ENCODE measurements at regions not wholly inside any gene's neighbourhood (a gene's known extent, or its start where the extent isn't known, plus 50 kb on each side); places are given as distances from the start of the nearest gene placed in this dataset.

DNA sequence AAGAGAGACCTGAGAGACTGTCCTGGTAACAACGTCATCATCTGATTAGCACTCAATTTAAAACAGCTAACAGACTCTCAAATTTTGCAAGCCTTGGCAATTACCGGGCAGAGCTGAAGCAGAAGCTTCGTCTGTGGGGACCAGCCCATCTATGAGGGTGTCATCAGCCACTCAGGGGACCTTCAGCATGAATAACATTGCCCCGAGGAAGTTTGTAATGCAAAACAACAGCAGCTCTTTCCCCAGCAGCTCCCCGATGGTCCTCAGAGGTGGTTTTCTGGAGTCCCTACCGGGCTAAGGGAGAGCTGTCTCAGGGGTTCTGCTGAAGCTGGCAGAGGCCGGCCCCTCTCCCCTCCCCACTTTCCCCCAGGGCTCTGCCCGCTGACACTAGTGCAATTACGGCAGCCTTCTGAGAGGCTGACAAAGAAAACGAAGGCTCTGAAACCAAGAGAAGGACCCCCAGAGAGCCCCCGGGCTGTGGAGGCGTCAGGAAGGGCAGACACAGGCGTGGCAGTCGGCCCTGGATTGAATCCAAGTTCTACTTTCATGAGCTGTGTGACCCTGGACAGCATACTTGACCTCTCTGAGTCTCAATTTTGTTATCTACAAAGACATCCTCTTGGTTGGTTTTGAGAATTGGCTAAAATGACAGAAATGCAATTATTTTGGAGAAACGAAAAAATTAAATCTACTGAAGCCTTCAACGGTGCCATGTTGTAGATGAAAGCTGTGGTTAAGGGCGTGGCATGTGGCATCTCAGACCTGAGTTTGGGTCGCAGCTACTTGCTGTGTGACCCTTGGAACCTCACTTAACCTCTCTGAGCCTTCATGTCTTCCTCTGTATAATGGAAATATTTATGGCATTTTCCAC is 102.1 kb upstream of the TLE3 start:
- no peak for DNase-seq (ENCODE audit: low read depth)

DNA sequence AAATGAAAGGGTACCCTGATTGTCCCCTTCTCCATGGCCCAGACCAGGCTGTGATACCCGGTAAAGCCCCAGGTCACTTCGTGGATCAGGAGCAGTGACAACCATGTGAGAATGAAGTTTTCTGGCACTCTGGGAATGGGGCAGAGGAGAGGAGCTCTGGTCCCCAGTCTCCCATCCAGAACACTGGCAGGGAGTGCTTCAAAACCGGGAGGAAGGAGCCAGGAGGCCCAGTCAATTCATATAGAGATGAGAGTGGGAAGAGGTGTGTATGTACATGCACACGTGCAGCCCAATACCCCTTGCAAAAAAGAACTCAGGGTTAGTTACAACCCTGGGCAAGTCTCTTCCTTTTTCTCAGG is 101.4 kb upstream of the TLE3 start:
- no peak for DNase-seq (ENCODE audit: low read depth)

DNA sequence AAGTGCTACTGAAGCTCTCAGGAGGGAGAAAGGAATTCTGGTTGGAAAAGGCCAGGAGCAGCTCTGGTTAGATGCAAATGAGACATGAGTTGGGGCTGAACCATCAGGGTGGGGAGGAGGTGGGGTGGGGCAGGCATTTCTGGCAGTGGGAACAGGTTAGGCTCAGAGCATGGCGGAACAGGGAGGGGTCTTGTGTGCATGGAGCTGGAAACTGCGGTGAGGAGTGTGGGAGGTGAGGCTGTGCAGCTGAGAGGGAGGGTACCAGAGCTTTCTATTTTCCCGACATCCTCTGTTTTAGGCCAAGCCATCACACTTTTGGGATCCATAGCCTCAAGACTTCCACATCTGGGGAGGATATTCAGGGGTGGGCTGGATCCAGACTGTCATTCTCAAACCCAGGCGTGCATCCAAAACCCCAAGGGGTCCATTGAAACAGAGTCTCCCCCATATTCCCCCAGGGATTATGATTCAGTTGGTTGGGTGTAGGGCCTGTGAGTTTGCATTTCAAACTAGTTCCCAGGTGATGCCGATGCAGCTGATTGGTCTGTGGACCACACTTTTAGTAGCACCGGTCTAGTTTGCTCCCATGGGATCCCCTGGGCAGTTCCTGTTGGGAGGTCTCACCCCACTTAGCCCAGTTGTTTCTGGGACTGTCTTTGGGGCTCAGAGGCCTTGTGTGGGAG is 100.9 kb upstream of the TLE3 start:
- DNase-seq (ENCODE audit: low read depth), result no peak

DNA sequence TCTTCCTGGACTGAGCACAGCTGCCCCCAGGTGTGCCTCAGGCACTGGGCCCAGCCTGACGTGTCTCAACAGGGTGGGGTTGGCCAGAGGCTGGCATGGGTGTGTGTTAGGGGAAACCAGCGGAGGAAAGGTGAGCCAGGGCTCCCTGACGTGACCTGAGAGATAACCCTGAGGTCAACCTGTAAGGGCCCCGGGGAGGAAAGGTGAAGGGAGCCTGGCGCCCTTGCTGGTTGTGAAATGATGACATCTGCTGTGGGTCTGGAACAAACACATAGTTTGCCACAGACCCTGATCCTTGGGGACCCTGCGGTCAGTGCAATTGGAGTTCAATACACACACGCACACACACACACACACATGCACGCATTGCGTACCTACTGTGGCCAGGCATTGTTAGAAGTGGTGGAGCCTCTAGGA is 100.2 kb upstream of the TLE3 start:
- no peak for DNase-seq (ENCODE audit: low read depth)

GRCh38 chr15:70197318-70197944 is 99.7 kb upstream of the TLE3 start:
- DNase-seq (ENCODE audit: low read depth), result no peak

GRCh38 chr15:70196372-70197316 is 98.9 kb upstream of the TLE3 start:
- DNase-seq (ENCODE audit: low read depth), result peak; percentile 17

DNA sequence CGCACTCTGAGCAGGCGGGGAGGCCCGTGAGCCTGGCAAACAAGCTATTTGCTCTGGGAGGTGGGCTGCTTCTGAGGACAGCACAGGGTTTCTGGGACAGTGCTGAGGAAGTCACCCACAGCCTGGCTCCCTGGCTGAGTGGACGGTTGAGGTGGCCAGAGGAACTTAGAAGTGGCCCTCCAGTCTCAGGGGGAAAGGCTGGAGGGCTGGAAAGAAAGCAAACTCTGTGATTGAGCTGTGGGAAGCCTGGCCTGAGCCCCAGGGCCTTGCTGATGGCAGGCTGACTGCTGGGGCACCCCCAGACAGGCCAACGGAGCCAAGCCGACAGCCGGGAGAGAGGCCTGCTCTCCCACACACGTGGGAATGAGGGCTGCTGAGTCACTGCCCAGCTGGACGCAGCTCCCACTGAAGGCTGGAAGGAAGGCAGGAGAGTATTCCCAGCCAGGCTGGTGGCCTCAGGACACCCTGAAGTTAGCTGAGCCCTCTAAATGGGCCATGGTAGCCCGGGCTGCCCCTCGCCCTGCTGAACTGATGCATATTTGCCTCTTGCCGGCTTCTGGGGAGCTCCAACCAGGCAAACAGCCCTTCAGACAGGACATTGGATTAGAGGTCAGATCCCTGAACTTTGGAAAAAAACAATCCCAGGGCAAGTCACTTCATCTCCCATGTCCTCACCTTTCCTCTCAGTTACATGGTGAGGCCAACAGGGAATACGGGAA is 98.0 kb upstream of the TLE3 start:
- no peak for DNase-seq (ENCODE audit: low read depth)

- DNase-seq (ENCODE audit: low read depth), result no peak
Observed at GRCh38 chr15:70195171-70195570, 97.5 kb upstream of the TLE3 start.

DNA sequence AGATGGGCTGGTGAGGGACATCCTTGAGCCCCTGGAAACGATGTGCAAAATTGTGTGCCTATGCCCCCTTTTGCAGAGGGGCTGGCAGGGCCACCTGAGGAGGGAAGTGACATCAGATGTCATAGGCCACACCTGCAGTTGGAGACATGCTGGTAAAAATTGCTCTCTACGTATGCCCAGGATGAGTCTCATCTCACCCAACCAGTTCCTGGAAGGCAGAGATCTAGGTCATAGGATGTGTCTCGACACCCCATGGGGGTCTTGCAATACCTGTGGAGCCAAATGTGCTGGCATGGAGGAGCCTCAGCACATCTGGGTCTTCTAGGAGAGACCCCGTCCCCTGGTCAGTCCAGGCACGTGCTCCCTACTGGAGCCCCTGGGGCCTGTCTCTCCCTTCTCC is 96.5 kb upstream of the TLE3 start:
- no peak for DNase-seq (ENCODE audit: low read depth)

DNA sequence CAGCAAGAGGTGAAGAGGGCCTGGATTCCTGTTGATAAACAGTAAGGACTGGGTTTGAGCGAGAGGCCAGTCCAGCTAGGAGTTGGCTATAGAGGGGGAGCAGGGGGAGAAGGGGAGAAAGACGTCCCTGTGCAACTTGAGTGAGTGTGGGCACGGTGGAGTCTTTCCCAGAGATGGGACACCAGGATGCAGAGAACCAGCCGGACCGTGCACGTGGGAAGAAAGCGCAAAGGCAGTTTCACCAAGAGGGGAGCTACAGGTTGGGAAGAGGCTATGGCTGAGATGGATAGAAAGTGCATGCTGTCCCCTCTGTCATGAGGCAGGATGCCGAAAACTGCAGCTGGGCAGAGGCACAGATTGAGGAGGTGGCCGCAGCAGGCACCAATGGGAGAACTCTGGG is 96.0 kb upstream of the TLE3 start:
- no peak for DNase-seq (ENCODE audit: low read depth)

DNA sequence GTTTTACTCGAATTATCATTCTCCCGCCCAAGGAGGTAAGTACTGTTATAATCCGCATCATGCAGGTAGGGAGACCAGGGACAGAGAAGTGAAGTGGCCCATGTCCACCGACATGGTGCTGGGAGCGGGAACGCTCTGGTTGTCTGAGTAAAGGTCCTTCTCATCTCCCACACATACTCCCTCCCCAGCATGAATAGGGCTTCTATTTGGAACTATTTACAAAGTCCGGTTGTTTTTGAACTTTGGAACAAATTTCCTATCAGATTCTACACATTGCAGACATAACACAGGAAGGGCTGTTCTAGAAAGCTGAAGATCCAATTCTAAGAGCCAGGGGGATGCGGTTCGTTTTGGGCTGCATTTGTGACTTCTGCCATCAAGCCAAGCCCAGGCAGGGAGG is 94.8 kb upstream of the TLE3 start:
- no peak for DNase-seq (ENCODE audit: low read depth)

GRCh38 chr15:70192041-70192440 is 94.3 kb upstream of the TLE3 start:
- DNase-seq (ENCODE audit: low read depth), result no peak

DNA sequence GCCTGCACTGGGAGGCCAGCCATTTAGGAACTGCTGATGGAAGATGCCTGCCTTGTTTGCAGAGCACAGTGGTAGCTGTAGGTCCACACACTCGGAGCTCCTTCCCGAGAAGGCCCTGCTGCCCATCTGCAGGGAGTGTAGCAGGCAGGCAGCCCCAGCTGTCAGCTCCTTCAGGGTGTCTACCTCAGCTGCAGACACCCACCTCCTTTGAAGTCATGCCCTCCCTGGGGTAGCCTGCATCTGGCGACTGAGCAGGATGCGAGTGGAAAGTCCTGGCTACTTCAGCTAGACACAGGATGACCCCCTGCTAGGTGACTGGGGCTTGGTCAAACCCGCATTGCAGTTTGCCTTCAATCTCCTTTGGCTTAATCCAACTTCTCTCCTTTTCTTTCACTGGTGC is 93.2 kb upstream of the TLE3 start:
- no peak for DNase-seq (ENCODE audit: low read depth)

DNA sequence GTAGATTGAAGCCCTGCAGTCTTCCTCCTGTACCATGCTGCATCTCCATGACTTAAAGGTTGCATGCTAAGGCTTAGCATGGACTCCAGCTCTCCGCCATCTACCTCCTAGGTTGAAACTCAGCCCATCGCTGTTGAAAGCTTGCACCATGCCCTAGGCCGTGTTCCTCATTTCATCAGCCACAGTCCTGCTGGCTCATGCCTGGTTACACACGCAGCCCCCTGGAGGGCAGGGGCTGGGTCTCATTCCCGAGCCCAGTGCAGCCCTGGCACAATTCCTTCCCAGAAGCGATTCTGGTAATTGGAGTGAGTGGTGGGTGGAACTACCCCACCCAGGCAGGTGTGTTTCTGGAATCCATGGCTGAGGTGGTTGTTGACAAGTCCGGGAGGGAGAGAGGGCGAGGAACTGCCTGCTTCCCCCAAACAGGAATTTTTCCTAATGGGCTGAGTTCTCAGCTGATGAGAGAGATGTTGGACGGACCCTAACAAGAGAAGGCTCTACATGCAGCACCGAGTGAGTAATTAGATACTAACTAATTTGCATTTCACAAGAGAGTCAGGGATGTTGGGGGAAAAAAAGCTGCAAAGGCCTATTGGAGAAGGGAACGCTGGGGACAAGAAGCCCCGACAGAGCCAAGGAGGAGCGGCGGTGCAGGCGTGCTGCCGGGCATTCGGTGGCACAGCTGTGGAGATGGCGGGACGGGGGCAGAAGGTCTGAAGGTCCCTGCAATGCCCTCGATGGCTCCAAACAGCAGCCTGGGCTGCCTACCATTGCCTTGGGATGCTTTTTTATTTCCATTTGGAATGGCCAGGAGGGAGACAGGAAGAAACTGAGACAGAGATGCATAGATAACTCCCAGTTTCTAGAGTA is 92.3 kb upstream of the TLE3 start:
- no peak for DNase-seq (ENCODE audit: low read depth)

DNA sequence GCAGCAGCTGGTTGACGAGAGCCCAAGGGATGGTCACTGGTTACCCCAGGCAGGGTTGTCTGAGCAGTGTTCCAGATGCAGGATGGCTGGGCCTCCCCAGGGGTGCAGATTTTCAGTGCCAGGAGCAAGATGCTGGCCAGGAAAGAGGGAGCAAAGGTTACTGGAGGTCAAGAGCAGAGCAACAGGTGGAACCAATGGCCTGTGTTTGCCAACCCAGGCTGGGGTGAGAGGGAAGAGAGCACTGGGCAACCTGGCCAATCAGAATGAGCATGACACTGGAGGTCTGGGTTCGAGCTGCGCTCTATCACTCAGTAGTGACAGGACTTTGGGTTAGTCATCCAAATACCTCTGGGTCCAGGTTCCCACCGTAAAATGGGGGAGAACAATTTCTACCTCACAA is 90.6 kb upstream of the TLE3 start:
- no peak for DNase-seq (ENCODE audit: low read depth)

GRCh38 chr15:70187331-70187730 is 89.6 kb upstream of the TLE3 start:
- DNase-seq (ENCODE audit: low read depth), result no peak

- no peak for DNase-seq (ENCODE audit: low read depth)
Observed at GRCh38 chr15:70186152-70186551, 88.4 kb upstream of the TLE3 start.

DNA sequence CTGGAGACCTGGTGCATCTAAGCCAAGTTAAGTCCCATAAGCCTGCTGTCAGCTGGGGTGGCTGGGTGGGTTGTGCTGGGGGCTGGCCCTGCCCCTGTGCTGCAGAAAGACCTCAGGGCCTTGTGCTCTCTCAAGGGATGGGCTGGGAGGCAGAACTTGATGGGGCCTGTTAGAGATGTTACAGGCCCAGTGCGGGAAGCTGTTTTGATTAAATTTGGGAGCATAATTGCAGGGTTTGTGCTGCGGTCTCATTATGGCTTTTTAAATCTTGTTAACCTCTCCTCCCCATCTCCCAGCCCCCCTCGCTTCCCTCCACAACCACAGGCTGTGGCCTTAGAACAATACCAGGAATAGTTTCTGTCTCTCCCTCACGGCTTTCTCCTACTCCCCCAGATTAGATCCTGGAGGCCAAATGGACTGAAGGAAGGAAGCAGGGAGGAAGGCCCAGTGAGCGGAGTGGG is 87.6 kb upstream of the TLE3 start:
- DNase-seq (ENCODE audit: low read depth), result no peak

- DNase-seq (ENCODE audit: low read depth), result no peak
Observed at GRCh38 chr15:70182858-70183695, 85.4 kb upstream of the TLE3 start.

All from activated T-cell treated with anti-CD3 and anti-CD28 coated beads for 48 hours (primary cell).